GM12873 (cell line): ENCODE measurements at regions not wholly inside any gene's neighbourhood (a gene's known extent, or its start where the extent isn't known, plus 50 kb on each side); places are given as distances from the start of the nearest gene placed in this dataset.

Source experiments
- CTCF ChIP-seq: IDR thresholded peaks from 2 replicates; pipeline ENCODE4 v1.5.1; 2012; ENCODE audit warnings: low read depth, mild to moderate bottlenecking, moderate library complexity, low read length, control low read depth; ENCODE audit not compliant: insufficient read depth; ENCODE audit errors: missing control alignments

- TF ChIP-seq CTCF = no peak
Observed at GRCh38 chr4:26108054-26108453, 194.0 kb downstream of the SMIM20 start.

- TF ChIP-seq CTCF = no peak
Observed at GRCh38 chr4:26110493-26110892, 196.5 kb downstream of the SMIM20 start.

- no peak for TF ChIP-seq CTCF
Observed at GRCh38 chr4:26113339-26113940, 199.4 kb downstream of the SMIM20 start.

GRCh38 chr4:26116057-26116456, 202.0 kb downstream of the SMIM20 start:
- no peak for TF ChIP-seq CTCF

GRCh38 chr4:26120098-26120825, 200.6 kb upstream of the RBPJ start:
- no peak for TF ChIP-seq CTCF

- no peak for TF ChIP-seq CTCF
Observed at GRCh38 chr4:26122690-26123089, 198.1 kb upstream of the RBPJ start.

- no peak for TF ChIP-seq CTCF
Observed at GRCh38 chr4:26124753-26125321, 196.0 kb upstream of the RBPJ start.
